ENCODE measurements at regions not wholly inside any gene's neighbourhood (a gene's known extent, or its start where the extent isn't known, plus 50 kb on each side); places are given as distances from the start of the nearest gene placed in this dataset.

DNA sequence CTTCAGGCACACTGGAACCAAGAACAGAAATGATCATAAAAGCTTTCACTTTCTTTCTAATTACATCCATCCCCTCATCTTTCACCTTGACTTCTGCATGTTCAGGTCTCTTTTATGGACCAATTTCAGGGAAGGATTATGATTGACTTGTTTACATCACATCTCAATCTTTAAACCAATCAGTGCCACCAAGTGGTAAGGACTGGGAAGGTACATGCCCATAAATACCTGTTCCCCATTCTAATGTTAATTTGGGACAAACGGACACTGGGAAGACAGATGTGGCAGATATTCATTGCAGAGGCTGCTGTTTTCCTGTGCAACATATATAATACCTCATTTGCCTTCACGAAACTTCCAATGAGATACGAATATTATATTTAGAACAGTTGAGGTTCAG, 978.1 kb downstream of the GALC start:
- Histone ChIP-seq H3K27me3 (ENCODE audit: low read depth, low read length) (no peaks in the 10 kb centered on the region), H3K36me3 (ENCODE audit: control insufficient read depth in 1 of 2, insufficient read depth in 2 of 2, low read length in 2 of 2) (no peaks in the 10 kb centered on the region), H3K9me3 (ENCODE audit: control insufficient read depth in 1 of 2, low read length in 2 of 2) (no peaks in the 10 kb centered on the region), H3K4me3 (ENCODE audit: low read depth in 1 of 2, low read length in 2 of 2) (no peak overlapping the region), H3K4me1 (ENCODE audit: control insufficient read depth in 1 of 2, insufficient read depth in 2 of 2, low read length in 2 of 2) (no peaks in the 10 kb centered on the region), H3K27ac (ENCODE audit: low read length) (no peak overlapping the region)

DNA sequence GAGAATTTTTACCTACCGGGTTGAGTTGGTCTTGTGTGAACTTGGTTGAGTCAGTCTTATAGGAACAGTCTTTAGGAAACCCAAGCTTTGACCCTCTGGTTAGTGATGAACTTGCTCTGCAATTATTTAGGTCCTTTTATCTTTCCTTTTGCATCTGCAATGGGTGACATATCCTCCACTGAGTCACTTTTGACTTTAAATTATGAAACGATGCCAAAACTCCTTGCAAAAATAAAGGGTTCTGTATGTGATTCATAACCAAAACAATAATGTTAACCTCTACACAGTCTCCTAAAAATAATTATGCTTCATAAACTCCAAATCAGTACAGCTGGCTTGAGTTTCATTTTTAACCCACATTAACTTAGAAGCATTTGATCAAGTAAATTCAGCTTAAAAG, 979.4 kb downstream of the GALC start:
- Histone ChIP-seq H3K9me3 (ENCODE audit: control insufficient read depth in 1 of 2, low read length in 2 of 2) (no peaks in the 10 kb centered on the region), H3K27ac (ENCODE audit: low read length) (no peak overlapping the region), H3K36me3 (ENCODE audit: control insufficient read depth in 1 of 2, insufficient read depth in 2 of 2, low read length in 2 of 2) (no peaks in the 10 kb centered on the region), H3K27me3 (ENCODE audit: low read depth, low read length) (no peaks in the 10 kb centered on the region), H3K4me3 (ENCODE audit: low read depth in 1 of 2, low read length in 2 of 2) (no peak overlapping the region), H3K4me1 (ENCODE audit: control insufficient read depth in 1 of 2, insufficient read depth in 2 of 2, low read length in 2 of 2) (no peaks in the 10 kb centered on the region)

DNA sequence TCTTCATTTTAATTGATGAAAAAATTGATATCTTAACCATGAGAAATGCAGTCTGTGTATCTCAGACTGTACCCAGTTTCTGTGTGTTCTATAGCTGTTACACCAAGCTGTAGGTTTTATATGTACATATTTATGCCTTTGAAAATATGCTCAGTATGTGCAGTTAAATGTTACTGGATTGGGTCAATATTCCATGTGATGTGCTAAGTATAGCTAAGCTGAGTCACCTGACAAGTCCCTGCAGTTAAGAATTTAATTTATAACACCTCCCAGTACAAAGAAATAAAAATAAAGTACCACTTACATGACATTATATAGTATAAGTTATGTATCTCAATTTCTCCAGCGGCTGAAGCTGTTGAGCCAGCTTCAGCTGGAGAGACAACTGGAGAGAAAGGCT, 984.0 kb downstream of the GALC start:
- no peaks in the 10 kb centered on the region for H3K4me1 ChIP-seq (ENCODE audit: control insufficient read depth in 1 of 2, insufficient read depth in 2 of 2, low read length in 2 of 2)
- no peak overlapping the region for H3K4me3 ChIP-seq (ENCODE audit: low read depth in 1 of 2, low read length in 2 of 2)
- H3K9me3 ChIP-seq (ENCODE audit: control insufficient read depth in 1 of 2, low read length in 2 of 2): no peaks in the 10 kb centered on the region
- no peaks in the 10 kb centered on the region for H3K27me3 ChIP-seq (ENCODE audit: low read depth, low read length)
- no peaks in the 10 kb centered on the region for H3K36me3 ChIP-seq (ENCODE audit: control insufficient read depth in 1 of 2, insufficient read depth in 2 of 2, low read length in 2 of 2)
- H3K27ac ChIP-seq (ENCODE audit: low read length): no peak overlapping the region

DNA sequence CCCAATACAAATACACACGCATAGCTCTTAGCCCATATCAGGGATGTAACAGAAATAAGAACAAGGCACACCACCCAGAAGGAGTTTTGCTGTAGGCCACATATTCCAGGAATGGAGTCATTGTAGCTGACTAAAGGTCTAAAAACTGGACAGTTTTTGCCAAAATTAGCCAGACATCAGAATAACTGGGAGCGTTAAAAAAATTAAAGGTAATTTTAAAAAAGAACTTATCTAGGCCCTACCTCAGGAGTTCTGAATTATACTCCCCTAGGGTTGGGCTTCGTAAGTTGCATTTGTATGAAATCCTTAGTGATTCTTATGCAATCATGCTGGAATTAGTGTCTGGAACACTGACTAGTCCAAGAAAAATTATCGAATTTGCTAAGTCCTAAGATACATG, 987.7 kb downstream of the GALC start:
- H3K4me1 ChIP-seq (ENCODE audit: control insufficient read depth in 1 of 2, insufficient read depth in 2 of 2, low read length in 2 of 2): no peaks in the 10 kb centered on the region
- no peaks in the 10 kb centered on the region for H3K9me3 ChIP-seq (ENCODE audit: control insufficient read depth in 1 of 2, low read length in 2 of 2)
- no peaks in the 10 kb centered on the region for H3K36me3 ChIP-seq (ENCODE audit: control insufficient read depth in 1 of 2, insufficient read depth in 2 of 2, low read length in 2 of 2)
- no peak overlapping the region for H3K27ac ChIP-seq (ENCODE audit: low read length)
- no peak overlapping the region for H3K4me3 ChIP-seq (ENCODE audit: low read depth in 1 of 2, low read length in 2 of 2)
- H3K27me3 ChIP-seq (ENCODE audit: low read depth, low read length): no peaks in the 10 kb centered on the region

DNA sequence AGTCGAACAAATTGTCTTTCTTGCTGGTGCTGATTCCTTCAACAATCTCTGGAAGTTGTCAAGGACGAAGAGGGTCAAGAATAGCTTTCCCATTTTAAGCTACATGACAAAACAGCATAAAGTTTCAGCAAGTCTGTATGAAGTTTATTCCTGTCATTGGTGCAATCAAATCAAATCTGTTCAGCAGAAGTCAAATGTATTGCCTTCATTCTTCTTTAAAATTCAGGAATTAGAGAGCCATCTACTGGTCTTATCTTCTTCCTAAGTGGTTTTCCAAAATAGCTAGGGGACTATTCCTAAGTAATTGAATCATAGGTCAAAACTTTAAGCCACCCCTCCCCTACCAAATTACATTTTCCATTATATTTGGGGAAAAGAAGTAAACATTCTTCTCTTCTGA, 990.2 kb downstream of the GALC start:
- Histone ChIP-seq H3K9me3 (ENCODE audit: control insufficient read depth in 1 of 2, low read length in 2 of 2) (no peaks in the 10 kb centered on the region), H3K4me3 (ENCODE audit: low read depth in 1 of 2, low read length in 2 of 2) (no peak overlapping the region), H3K36me3 (ENCODE audit: control insufficient read depth in 1 of 2, insufficient read depth in 2 of 2, low read length in 2 of 2) (no peaks in the 10 kb centered on the region), H3K4me1 (ENCODE audit: control insufficient read depth in 1 of 2, insufficient read depth in 2 of 2, low read length in 2 of 2) (no peaks in the 10 kb centered on the region), H3K27ac (ENCODE audit: low read length) (no peak overlapping the region), H3K27me3 (ENCODE audit: low read depth, low read length) (no peaks in the 10 kb centered on the region)

DNA sequence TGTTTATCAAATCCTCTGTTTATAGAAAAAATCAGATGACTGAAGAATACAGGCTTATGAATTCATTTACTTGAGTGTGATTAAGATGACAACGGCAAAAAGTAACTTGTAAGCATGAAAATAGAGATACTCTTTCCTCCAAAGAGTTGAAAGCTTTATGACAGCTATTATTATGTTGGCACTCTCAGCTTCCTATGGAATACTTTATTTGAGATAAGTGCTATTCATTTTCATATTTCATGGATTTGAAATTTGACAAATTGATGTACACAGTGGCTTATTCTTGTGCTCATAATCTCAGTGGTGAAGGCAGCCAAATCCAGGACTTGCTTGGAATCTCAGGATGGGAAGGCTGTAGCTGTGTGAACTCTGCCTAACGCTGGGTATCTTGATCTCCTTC, 991.6 kb downstream of the GALC start:
- H3K27me3 ChIP-seq (ENCODE audit: low read depth, low read length): no peaks in the 10 kb centered on the region

DNA sequence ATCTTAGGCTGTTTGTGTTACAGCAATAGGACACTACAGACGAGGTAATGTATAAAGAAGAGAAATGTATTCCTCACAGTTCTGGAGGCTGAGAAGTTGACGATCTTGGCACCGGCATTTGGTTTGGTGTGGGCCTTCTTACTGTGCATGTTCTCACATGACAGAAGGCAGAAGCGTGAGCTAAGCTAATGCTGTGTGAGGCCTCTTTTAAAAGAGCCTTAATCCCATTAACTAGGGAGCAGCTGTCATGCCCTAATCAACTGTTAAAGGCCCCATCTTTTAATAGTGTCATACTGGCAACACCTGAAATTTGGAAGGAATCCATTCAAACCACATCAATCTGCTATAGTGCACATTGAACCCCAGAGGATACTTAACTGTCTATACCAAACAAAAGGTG, 992.9 kb downstream of the GALC start:
- H3K4me3 ChIP-seq (ENCODE audit: low read depth in 1 of 2, low read length in 2 of 2): no peak overlapping the region
- H3K36me3 ChIP-seq (ENCODE audit: control insufficient read depth in 1 of 2, insufficient read depth in 2 of 2, low read length in 2 of 2): no peaks in the 10 kb centered on the region
- no peaks in the 10 kb centered on the region for H3K4me1 ChIP-seq (ENCODE audit: control insufficient read depth in 1 of 2, insufficient read depth in 2 of 2, low read length in 2 of 2)
- H3K27me3 ChIP-seq (ENCODE audit: low read depth, low read length): no peaks in the 10 kb centered on the region
- no peak overlapping the region for H3K27ac ChIP-seq (ENCODE audit: low read length)
- H3K9me3 ChIP-seq (ENCODE audit: control insufficient read depth in 1 of 2, low read length in 2 of 2): no peaks in the 10 kb centered on the region

More for the DNA sequence above, 991.6 kb downstream of the GALC start:
- Histone ChIP-seq H3K4me1 (ENCODE audit: control insufficient read depth in 1 of 2, insufficient read depth in 2 of 2, low read length in 2 of 2) (no peaks in the 10 kb centered on the region), H3K27ac (ENCODE audit: low read length) (no peak overlapping the region), H3K4me3 (ENCODE audit: low read depth in 1 of 2, low read length in 2 of 2) (no peak overlapping the region), H3K36me3 (ENCODE audit: control insufficient read depth in 1 of 2, insufficient read depth in 2 of 2, low read length in 2 of 2) (no peaks in the 10 kb centered on the region), H3K9me3 (ENCODE audit: control insufficient read depth in 1 of 2, low read length in 2 of 2) (no peaks in the 10 kb centered on the region)

DNA sequence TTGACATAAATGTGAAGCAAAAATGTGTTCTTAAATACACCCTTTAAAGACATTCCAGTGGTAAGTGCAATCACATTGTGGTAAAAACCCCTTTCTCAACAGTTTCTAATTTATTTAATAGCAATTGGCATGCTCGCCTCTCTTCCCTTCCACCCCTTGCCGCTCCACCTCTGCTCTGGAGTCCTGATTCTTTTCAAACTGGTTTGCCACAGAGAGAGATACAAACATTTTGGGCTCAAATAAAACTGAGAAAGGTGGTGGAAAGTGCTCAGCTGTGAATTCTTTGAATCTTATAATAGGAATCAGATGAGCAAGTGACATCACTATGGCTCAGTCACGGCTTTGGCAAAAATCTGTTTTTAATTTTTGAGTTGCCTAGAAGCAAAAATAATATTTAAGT, 993.9 kb downstream of the GALC start:
- no peaks in the 10 kb centered on the region for H3K9me3 ChIP-seq (ENCODE audit: control insufficient read depth in 1 of 2, low read length in 2 of 2)
- H3K27ac ChIP-seq (ENCODE audit: low read length): no peak overlapping the region
- H3K27me3 ChIP-seq (ENCODE audit: low read depth, low read length): no peaks in the 10 kb centered on the region
- H3K36me3 ChIP-seq (ENCODE audit: control insufficient read depth in 1 of 2, insufficient read depth in 2 of 2, low read length in 2 of 2): no peaks in the 10 kb centered on the region
- H3K4me1 ChIP-seq (ENCODE audit: control insufficient read depth in 1 of 2, insufficient read depth in 2 of 2, low read length in 2 of 2): no peaks in the 10 kb centered on the region
- H3K4me3 ChIP-seq (ENCODE audit: low read depth in 1 of 2, low read length in 2 of 2): no peak overlapping the region

DNA sequence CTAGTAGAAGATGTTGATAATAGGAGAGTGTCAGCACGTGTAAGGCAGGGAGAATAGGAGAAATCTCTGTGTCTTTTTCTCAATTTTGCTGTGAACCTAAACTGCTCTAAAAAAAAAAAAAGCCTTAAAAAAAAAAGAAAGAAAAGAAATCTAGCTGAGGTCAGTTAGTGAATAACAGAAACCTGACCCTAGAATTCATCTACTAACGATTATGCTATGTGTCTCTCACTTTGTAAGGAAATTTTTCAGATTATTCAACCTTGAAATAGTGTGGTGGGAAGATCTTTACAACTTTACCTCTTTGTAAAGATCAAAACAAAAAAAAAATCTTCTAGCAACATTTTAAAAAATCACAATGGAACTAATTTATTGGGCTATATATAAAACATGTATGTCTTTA, 995.7 kb downstream of the GALC start:
- H3K27ac ChIP-seq (ENCODE audit: low read length): no peak overlapping the region
- no peak overlapping the region for H3K4me3 ChIP-seq (ENCODE audit: low read depth in 1 of 2, low read length in 2 of 2)
- H3K27me3 ChIP-seq (ENCODE audit: low read depth, low read length): no peaks in the 10 kb centered on the region
- H3K36me3 ChIP-seq (ENCODE audit: control insufficient read depth in 1 of 2, insufficient read depth in 2 of 2, low read length in 2 of 2): no peaks in the 10 kb centered on the region
- H3K9me3 ChIP-seq (ENCODE audit: control insufficient read depth in 1 of 2, low read length in 2 of 2): no peaks in the 10 kb centered on the region
- no peaks in the 10 kb centered on the region for H3K4me1 ChIP-seq (ENCODE audit: control insufficient read depth in 1 of 2, insufficient read depth in 2 of 2, low read length in 2 of 2)

DNA sequence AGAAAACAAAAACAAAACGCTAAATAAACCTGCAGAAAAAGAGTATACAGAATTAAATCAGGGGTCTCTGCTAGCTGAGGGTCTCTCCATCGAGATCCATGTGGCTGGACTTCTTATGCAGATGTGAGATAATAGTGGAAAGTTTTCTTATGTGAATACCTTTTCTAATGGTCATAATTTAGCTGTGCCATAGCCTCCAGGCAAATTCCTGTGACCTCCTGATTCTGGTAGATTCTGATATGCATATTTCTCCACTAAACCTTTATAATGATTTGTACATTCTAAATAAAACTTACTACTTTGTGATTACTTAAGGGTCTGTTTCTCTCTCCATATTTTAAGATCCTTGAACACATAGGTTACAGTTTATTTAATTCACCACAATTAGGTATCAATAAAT, 1002.6 kb downstream of the GALC start:
- Histone ChIP-seq H3K4me1 (ENCODE audit: control insufficient read depth in 1 of 2, insufficient read depth in 2 of 2, low read length in 2 of 2) (no peaks in the 10 kb centered on the region), H3K36me3 (ENCODE audit: control insufficient read depth in 1 of 2, insufficient read depth in 2 of 2, low read length in 2 of 2) (no peaks in the 10 kb centered on the region), H3K9me3 (ENCODE audit: control insufficient read depth in 1 of 2, low read length in 2 of 2) (no peaks in the 10 kb centered on the region), H3K4me3 (ENCODE audit: low read depth in 1 of 2, low read length in 2 of 2) (no peak overlapping the region), H3K27ac (ENCODE audit: low read length) (no peak overlapping the region), H3K27me3 (ENCODE audit: low read depth, low read length) (no peaks in the 10 kb centered on the region)

DNA sequence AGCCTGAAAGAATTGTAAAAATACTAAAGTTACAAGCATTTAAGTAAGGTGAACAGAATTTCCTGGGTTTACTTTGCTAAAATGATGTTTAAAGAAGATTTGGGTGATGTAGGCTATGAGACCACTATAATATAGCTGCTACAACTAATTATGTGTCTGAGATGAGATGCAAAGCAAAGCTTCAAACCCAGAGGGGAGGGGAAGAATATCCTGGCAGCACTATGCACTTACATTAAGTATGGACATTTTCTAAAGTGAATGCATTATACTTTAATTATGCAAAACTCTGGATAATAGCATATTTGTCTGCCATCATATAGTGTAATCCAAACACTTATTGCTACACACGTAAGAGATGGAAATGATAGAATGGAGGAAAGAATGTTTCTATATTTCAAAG, 1003.7 kb downstream of the GALC start:
- Histone ChIP-seq H3K27me3 (ENCODE audit: low read depth, low read length) (no peaks in the 10 kb centered on the region), H3K9me3 (ENCODE audit: control insufficient read depth in 1 of 2, low read length in 2 of 2) (no peaks in the 10 kb centered on the region), H3K4me3 (ENCODE audit: low read depth in 1 of 2, low read length in 2 of 2) (no peak overlapping the region), H3K4me1 (ENCODE audit: control insufficient read depth in 1 of 2, insufficient read depth in 2 of 2, low read length in 2 of 2) (no peaks in the 10 kb centered on the region), H3K27ac (ENCODE audit: low read length) (no peak overlapping the region), H3K36me3 (ENCODE audit: control insufficient read depth in 1 of 2, insufficient read depth in 2 of 2, low read length in 2 of 2) (no peaks in the 10 kb centered on the region)

DNA sequence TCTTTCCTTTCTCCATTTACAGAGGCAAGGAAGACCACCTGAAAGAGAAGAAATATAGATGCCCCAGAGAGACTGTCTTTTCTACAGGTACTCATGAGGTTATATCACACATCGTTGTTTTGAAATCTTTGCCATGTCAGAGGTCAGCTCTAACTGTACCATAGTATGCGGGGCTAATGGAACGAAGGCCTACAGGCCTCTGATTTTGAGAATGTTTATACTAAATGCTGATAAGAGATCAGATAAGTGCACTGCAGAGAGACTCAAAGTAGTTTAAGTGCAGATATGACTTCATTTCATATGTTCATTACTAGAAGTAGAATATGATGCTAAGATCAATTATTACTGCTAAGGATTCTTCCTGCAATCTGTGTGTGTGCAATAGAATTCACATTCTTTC, 1005.0 kb downstream of the GALC start:
- Histone ChIP-seq H3K36me3 (ENCODE audit: control insufficient read depth in 1 of 2, insufficient read depth in 2 of 2, low read length in 2 of 2) (no peaks in the 10 kb centered on the region), H3K27me3 (ENCODE audit: low read depth, low read length) (no peaks in the 10 kb centered on the region), H3K27ac (ENCODE audit: low read length) (no peak overlapping the region)

More for the DNA sequence above, 1005.0 kb downstream of the GALC start:
- no peaks in the 10 kb centered on the region for H3K4me1 ChIP-seq (ENCODE audit: control insufficient read depth in 1 of 2, insufficient read depth in 2 of 2, low read length in 2 of 2)
- no peaks in the 10 kb centered on the region for H3K9me3 ChIP-seq (ENCODE audit: control insufficient read depth in 1 of 2, low read length in 2 of 2)
- no peak overlapping the region for H3K4me3 ChIP-seq (ENCODE audit: low read depth in 1 of 2, low read length in 2 of 2)

Measured in muscle layer of duodenum (tissue), 2 donors.